MM.1S (cell line): ENCODE measurements at regions not wholly inside any gene's neighbourhood (a gene's known extent, or its start where the extent isn't known, plus 50 kb on each side); places are given as distances from the start of the nearest gene placed in this dataset.

ENCODE experiments used
- DNase-seq: peaks from one replicate; pipeline ENCODE4 v3.0.0-alpha.2; 2015
- H2AFZ ChIP-seq: fragments of 300-600 bp; sonication (generic); 2 replicates; pipeline ENCODE4 v1.6.0; 2016; ENCODE audit warnings: antibody characterized with exemption, low read length
- H3F3A ChIP-seq: fragments of 300-600 bp; sonication (generic); 2 replicates; pipeline ENCODE4 v1.6.1; 2016; ENCODE audit warnings: mild to moderate bottlenecking, antibody characterized with exemption, low read length, moderate library complexity, mixed read lengths; ENCODE audit not compliant: insufficient read depth
- H3K27ac ChIP-seq: fragments of 300-600 bp; sonication (generic); 2 replicates; pipeline ENCODE4 v1.5.1; 2016; ENCODE audit warnings: mild to moderate bottlenecking, low read length
- H3K27me3 ChIP-seq: fragments of 300-600 bp; sonication (generic); replicated peaks from 2 replicates; pipeline ENCODE4 v1.6.0; 2016; ENCODE audit warnings: low read length; ENCODE audit not compliant: insufficient read depth
- H3K36me3 ChIP-seq: fragments of 300-600 bp; sonication (generic); replicated peaks from 2 replicates; pipeline ENCODE4 v1.6.1; 2016; ENCODE audit warnings: mild to moderate bottlenecking, low read length, mixed read lengths; ENCODE audit not compliant: insufficient read depth
- H3K4me1 ChIP-seq: fragments of 300-600 bp; sonication (generic); 2 replicates; pipeline ENCODE4 v1.6.1; 2016; ENCODE audit warnings: low read length, mixed read lengths
- H3K4me2 ChIP-seq: fragments of 300-600 bp; sonication (generic); 2 replicates; pipeline ENCODE4 v1.6.0; 2016; ENCODE audit warnings: low read depth, low read length
- H3K4me3 ChIP-seq: fragments of 300-600 bp; sonication (generic); 2 replicates; pipeline ENCODE4 v1.5.1; 2016; ENCODE audit warnings: low read length, mixed read lengths
- H3K79me2 ChIP-seq: fragments of 300-600 bp; sonication (generic); 2 replicates; pipeline ENCODE4 v1.6.1; 2016; ENCODE audit warnings: mixed run types, low read length, mixed read lengths
- H3K9ac ChIP-seq: fragments of 300-600 bp; sonication (generic); 2 replicates; pipeline ENCODE4 v1.6.1; 2016; ENCODE audit warnings: low read length, mixed read lengths
- H3K9me2 ChIP-seq: fragments of 300-600 bp; sonication (generic); replicated peaks from 2 replicates; pipeline ENCODE4 v1.6.1; 2016; ENCODE audit warnings: mild to moderate bottlenecking, low read length, mixed read lengths; ENCODE audit not compliant: insufficient read depth
- H3K9me3 ChIP-seq: fragments of 300-600 bp; sonication (generic); replicated peaks from 2 replicates; pipeline ENCODE4 v1.6.1; 2016; ENCODE audit warnings: mild to moderate bottlenecking, low read length, mixed read lengths; ENCODE audit not compliant: insufficient read depth
- H4K20me1 ChIP-seq: fragments of 300-600 bp; sonication (generic); 2 replicates; pipeline ENCODE4 v1.6.1; 2016; ENCODE audit warnings: mild to moderate bottlenecking, low read length, moderate library complexity, mixed read lengths; ENCODE audit not compliant: insufficient read depth
- EZH2 ChIP-seq: fragments of 300-600 bp; sonication (generic); optimal IDR thresholded peaks from 2 replicates; pipeline ENCODE3; 2017; ENCODE audit warnings: low read depth, mild to moderate bottlenecking, antibody characterized with exemption, low read length, mixed read lengths
- EZH2phosphoT487 ChIP-seq: fragments of 300-600 bp; sonication (generic); IDR thresholded peaks from 2 replicates; pipeline ENCODE4 v1.6.1; 2018; ENCODE audit warnings: antibody characterized with exemption, low read length
- TF ChIP-seq, protein P1 (sequence below): fragments of 300-600 bp; sonication (generic); IDR thresholded peaks from 2 replicates; pipeline ENCODE4 v1.5.1; 2016; ENCODE audit warnings: antibody characterized with exemption, low read length, mixed read lengths

DNA sequence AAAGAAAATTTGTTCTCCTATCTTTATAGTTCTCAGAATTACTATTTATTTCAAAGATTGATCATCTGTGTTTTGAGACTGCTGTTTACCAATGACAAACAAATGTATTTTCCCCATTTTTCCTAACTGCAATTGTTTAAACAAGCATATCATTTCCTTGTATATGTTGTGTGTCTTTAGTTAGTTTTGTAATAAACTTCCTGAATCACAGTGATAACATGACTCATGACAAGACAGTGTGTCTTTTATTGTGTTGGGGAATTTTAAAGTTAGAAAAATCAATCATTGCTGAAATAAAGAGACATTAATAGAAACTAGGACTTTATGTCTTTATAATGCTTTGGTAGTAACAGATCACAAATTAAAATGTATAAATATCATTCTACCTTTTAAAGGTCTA lies 348.5 kb downstream of the KCNJ2 start:
- H3K36me3 ChIP-seq = no peaks in the 10 kb centered on the region
- no peak overlapping the region for H3K9ac ChIP-seq
- H3F3A ChIP-seq = no peaks in the 10 kb centered on the region
- H3K79me2 ChIP-seq = no peaks in the 10 kb centered on the region
- no peak for TF ChIP-seq EZH2phosphoT487
- no peak for DNase-seq
- H3K4me2 ChIP-seq = no peak overlapping the region
- H3K27ac ChIP-seq = no peak overlapping the region
- no peak overlapping the region for H2AFZ ChIP-seq
- H3K27me3 ChIP-seq = no peaks in the 10 kb centered on the region
- no peaks in the 10 kb centered on the region for H3K9me2 ChIP-seq
- H3K4me1 ChIP-seq = no peaks in the 10 kb centered on the region
- no peak overlapping the region for H3K4me3 ChIP-seq
- H3K9me3 ChIP-seq = no peaks in the 10 kb centered on the region
- H4K20me1 ChIP-seq = no peaks in the 10 kb centered on the region

DNA sequence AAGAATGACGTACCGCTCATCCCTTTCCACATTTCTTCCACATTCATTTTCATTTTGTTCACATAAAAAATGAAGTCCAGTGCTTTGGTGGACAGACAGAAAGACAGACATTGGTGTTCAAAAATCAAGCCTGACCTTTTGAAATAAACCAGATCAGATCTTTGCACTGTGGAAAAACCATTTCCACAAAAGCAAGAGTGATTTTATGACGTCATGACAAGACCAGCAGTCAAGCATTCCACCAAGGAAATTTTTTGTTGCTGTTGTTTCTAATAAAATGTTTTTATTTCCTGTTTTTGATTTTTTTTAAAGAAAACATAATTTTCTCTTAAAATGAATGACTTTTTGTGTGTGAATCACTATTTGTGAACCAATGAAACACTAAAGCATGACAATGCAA lies 350.0 kb downstream of the KCNJ2 start:
- Histone ChIP-seq H3K4me2 (no peak overlapping the region), H3K4me3 (no peak overlapping the region), H3K36me3 (no peaks in the 10 kb centered on the region), H3K79me2 (no peaks in the 10 kb centered on the region), H3K9me2 (no peaks in the 10 kb centered on the region), H3K9me3 (no peaks in the 10 kb centered on the region), H4K20me1 (no peaks in the 10 kb centered on the region), H3K4me1 (no peaks in the 10 kb centered on the region), H3K27me3 (no peaks in the 10 kb centered on the region), H3F3A (no peaks in the 10 kb centered on the region), H2AFZ (no peak overlapping the region), H3K9ac (no peak overlapping the region), H3K27ac (no peak overlapping the region)
- TF ChIP-seq EZH2phosphoT487 (no peak), EZH2 (no peak)
- TF ChIP-seq, protein P1, sequence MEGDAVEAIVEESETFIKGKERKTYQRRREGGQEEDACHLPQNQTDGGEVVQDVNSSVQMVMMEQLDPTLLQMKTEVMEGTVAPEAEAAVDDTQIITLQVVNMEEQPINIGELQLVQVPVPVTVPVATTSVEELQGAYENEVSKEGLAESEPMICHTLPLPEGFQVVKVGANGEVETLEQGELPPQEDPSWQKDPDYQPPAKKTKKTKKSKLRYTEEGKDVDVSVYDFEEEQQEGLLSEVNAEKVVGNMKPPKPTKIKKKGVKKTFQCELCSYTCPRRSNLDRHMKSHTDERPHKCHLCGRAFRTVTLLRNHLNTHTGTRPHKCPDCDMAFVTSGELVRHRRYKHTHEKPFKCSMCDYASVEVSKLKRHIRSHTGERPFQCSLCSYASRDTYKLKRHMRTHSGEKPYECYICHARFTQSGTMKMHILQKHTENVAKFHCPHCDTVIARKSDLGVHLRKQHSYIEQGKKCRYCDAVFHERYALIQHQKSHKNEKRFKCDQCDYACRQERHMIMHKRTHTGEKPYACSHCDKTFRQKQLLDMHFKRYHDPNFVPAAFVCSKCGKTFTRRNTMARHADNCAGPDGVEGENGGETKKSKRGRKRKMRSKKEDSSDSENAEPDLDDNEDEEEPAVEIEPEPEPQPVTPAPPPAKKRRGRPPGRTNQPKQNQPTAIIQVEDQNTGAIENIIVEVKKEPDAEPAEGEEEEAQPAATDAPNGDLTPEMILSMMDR = no peak
- no peak for DNase-seq

DNA sequence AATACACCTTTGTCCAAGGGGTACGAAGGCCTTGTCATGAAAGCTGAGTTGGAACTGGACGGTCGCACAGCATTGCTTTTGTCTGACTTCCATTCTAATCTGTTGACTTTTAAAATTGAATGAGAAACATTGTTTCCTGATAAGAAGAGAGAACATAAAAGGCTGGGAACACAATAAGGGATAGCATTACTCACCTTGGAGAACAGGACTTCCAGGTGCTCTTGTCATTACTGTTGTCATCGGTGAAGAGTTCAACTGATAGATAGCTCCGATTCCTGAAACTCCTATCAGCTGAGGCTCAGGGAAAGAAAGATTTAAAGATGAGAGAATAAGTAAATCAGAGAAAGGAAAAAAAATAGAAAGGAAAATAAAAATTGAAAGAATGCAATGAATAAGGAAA lies 351.1 kb downstream of the KCNJ2 start:
- no peaks in the 10 kb centered on the region for H3K4me1 ChIP-seq
- no peak overlapping the region for H3K4me3 ChIP-seq
- no peaks in the 10 kb centered on the region for H3K79me2 ChIP-seq
- TF ChIP-seq, protein P1 = no peak
- TF ChIP-seq EZH2phosphoT487 (no peak), EZH2 (no peak)
- no peak overlapping the region for H3K9ac ChIP-seq
- no peaks in the 10 kb centered on the region for H3F3A ChIP-seq
- H3K36me3 ChIP-seq = no peaks in the 10 kb centered on the region
- no peak overlapping the region for H3K4me2 ChIP-seq
- no peak overlapping the region for H2AFZ ChIP-seq
- H3K27ac ChIP-seq = no peak overlapping the region
- H3K27me3 ChIP-seq = no peaks in the 10 kb centered on the region
- no peaks in the 10 kb centered on the region for H3K9me2 ChIP-seq
- H4K20me1 ChIP-seq = no peaks in the 10 kb centered on the region
- H3K9me3 ChIP-seq = no peaks in the 10 kb centered on the region
- DNase-seq = no peak

DNA sequence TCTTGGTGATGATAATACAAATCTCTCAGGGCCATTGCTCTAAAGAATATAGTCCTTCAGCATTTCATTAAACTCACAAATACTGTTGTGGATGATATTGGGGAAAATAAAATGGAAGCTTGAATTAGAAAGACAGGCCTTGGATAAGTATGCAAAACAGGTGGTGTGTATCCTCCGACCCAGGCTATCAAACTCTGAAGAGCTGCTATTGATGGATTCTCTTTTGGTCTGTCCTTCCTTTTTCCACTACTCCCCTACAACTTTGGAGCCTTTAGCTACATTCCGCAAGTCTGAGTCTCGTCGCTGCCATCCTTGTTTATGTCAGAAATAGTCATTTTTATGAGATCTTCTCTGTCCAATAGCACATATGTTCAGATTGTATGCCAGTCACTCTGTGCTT lies 351.6 kb downstream of the KCNJ2 start:
- Histone ChIP-seq H3K4me3 (no peak overlapping the region), H3K27me3 (no peaks in the 10 kb centered on the region)
- TF ChIP-seq, protein P1 = no peak
- TF ChIP-seq EZH2 (no peak), EZH2phosphoT487 (no peak)

More for the DNA sequence above, 351.6 kb downstream of the KCNJ2 start:
- no peak overlapping the region for H3K9ac ChIP-seq
- H3K9me3 ChIP-seq = no peaks in the 10 kb centered on the region
- no peaks in the 10 kb centered on the region for H3K79me2 ChIP-seq
- no peaks in the 10 kb centered on the region for H3K4me1 ChIP-seq
- no peaks in the 10 kb centered on the region for H3F3A ChIP-seq
- no peak overlapping the region for H2AFZ ChIP-seq
- H3K36me3 ChIP-seq = no peaks in the 10 kb centered on the region
- H3K9me2 ChIP-seq = no peaks in the 10 kb centered on the region
- no peak overlapping the region for H3K4me2 ChIP-seq
- no peak overlapping the region for H3K27ac ChIP-seq
- DNase-seq = no peak
- no peaks in the 10 kb centered on the region for H4K20me1 ChIP-seq
